HEK293 (cell line): ENCODE measurements at regions not wholly inside any gene's neighbourhood (a gene's known extent, or its start where the extent isn't known, plus 50 kb on each side); places are given as distances from the start of the nearest gene placed in this dataset.

Experiments used
- CTCF ChIA-PET: fragments of 350-600 bp; formaldehyde crosslinking; extraction: SDS; loops from one replicate; lab custom pipeline; 2021; ENCODE audit warnings: antibody characterized with exemption; lab: Yijun Ruan, JAX
- POLR2A ChIA-PET: fragments of 300-600 bp; formaldehyde crosslinking; extraction: SDS; loops from one replicate; lab custom pipeline; 2020; ENCODE audit warnings: antibody characterized with exemption, inconsistent platforms; lab: Yijun Ruan, JAX
- H3K27ac ChIP-seq: fragments of 200-500 bp; sonication (Bioruptor generic); 2 replicates; pipeline ENCODE4 v1.5.1; 2014; ENCODE audit warnings: low read depth, low read length, control low read depth, inconsistent platforms; ENCODE audit errors: extremely low read depth
- H3K36me3 ChIP-seq, 2 experiments: fragments of 200-500 bp in 1 of 2; sonication (Bioruptor generic) in 1 of 2; 1 replicate in 1 of 2; 2 replicates in 1 of 2; pipeline ENCODE4 v1.5.1; 2014 to 2017; ENCODE audit warnings: inconsistent platforms in 2 of 2, low read length in 2 of 2; ENCODE audit not compliant: control insufficient read depth in 2 of 2, insufficient read depth in 1 of 2
- H3K4me1 ChIP-seq: fragments of 200-500 bp; sonication (Bioruptor generic); 2 replicates; pipeline ENCODE4 v1.5.1; 2014; ENCODE audit warnings: mild to moderate bottlenecking, low read length, inconsistent platforms; ENCODE audit not compliant: control insufficient read depth, insufficient read depth
- H3K4me3 ChIP-seq: 2 replicates; pipeline ENCODE4 v1.5.1; 2011; ENCODE audit warnings: low read depth, mild to moderate bottlenecking, control low read depth, low read length, moderate library complexity
- H3K9me3 ChIP-seq: fragments of 200-500 bp; sonication (Bioruptor generic); 2 replicates; pipeline ENCODE4 v1.5.1; 2014; ENCODE audit warnings: low read depth, low read length, inconsistent platforms; ENCODE audit not compliant: control insufficient read depth, insufficient read depth
- BCL11A ChIP-seq: fragments of 450-650 bp; formaldehyde crosslinking; IDR thresholded peaks from 2 replicates; pipeline ENCODE4 v1.5.1; 2016; ENCODE audit warnings: low read depth, missing biosample characterization, missing genetic modification characterization
- TCF7L2 ChIP-seq: IDR thresholded peaks from 2 replicates; pipeline ENCODE4 v1.6.1; 2011; ENCODE audit warnings: low read depth, mild to moderate bottlenecking, inconsistent platforms, low read length, moderate library complexity, borderline replicate concordance
- ZBTB21 ChIP-seq: fragments of 450-650 bp; formaldehyde crosslinking; IDR thresholded peaks from 2 replicates; pipeline ENCODE4 v1.5.1; 2017; ENCODE audit warnings: missing biosample characterization, missing genetic modification characterization
- ZBTB48 ChIP-seq: fragments of 450-650 bp; formaldehyde crosslinking; IDR thresholded peaks from 2 replicates; pipeline ENCODE4 v1.5.1; 2016; ENCODE audit warnings: missing biosample characterization, missing genetic modification characterization
- ZBTB7A ChIP-seq: fragments of 450-650 bp; formaldehyde crosslinking; IDR thresholded peaks from 2 replicates; pipeline ENCODE4 v1.5.1; 2016; ENCODE audit warnings: low read depth, missing biosample characterization, missing genetic modification characterization
- ZNF184 ChIP-seq: fragments of 450-650 bp; IDR thresholded peaks from 2 replicates; pipeline ENCODE4 v1.5.1; 2018; ENCODE audit warnings: missing biosample characterization, mild to moderate bottlenecking, missing genetic modification characterization
- ZNF239 ChIP-seq: fragments of 450-650 bp; formaldehyde crosslinking; IDR thresholded peaks from 2 replicates; pipeline ENCODE4 v1.5.1; 2016; ENCODE audit warnings: missing biosample characterization, missing genetic modification characterization
- ZNF292 ChIP-seq: fragments of 450-650 bp; formaldehyde crosslinking; IDR thresholded peaks from 2 replicates; pipeline ENCODE4 v1.5.1; 2016; ENCODE audit warnings: low read depth, missing biosample characterization, missing genetic modification characterization, borderline replicate concordance
- ZNF416 ChIP-seq: fragments of 450-650 bp; formaldehyde crosslinking; IDR thresholded peaks from 2 replicates; pipeline ENCODE4 v1.5.1; 2016; ENCODE audit warnings: missing biosample characterization, missing genetic modification characterization
- ZNF426 ChIP-seq: fragments of 450-650 bp; formaldehyde crosslinking; IDR thresholded peaks from 2 replicates; pipeline ENCODE4 v1.5.1; 2017; ENCODE audit warnings: missing biosample characterization, missing genetic modification characterization, mild to moderate bottlenecking, inconsistent platforms, moderate library complexity
- ZNF529 ChIP-seq: fragments of 450-650 bp; formaldehyde crosslinking; IDR thresholded peaks from 2 replicates; pipeline ENCODE4 v1.5.1; 2017; ENCODE audit warnings: missing genetic modification characterization, missing biosample characterization; ENCODE audit not compliant: insufficient replicate concordance
- ZNF548 ChIP-seq: fragments of 450-650 bp; formaldehyde crosslinking; IDR thresholded peaks from 2 replicates; pipeline ENCODE4 v1.5.1; 2016; ENCODE audit warnings: missing biosample characterization, missing genetic modification characterization
- ZNF610 ChIP-seq: fragments of 450-650 bp; formaldehyde crosslinking; IDR thresholded peaks from 2 replicates; pipeline ENCODE4 v1.5.1; 2016; ENCODE audit warnings: missing biosample characterization, missing genetic modification characterization, borderline replicate concordance
- ZNF792 ChIP-seq: fragments of 450-650 bp; formaldehyde crosslinking; IDR thresholded peaks from 2 replicates; pipeline ENCODE4 v1.5.1; 2016; ENCODE audit warnings: missing biosample characterization, missing genetic modification characterization
- ZNF837 ChIP-seq: fragments of 450-650 bp; formaldehyde crosslinking; IDR thresholded peaks from 2 replicates; pipeline ENCODE4 v1.5.1; 2016; ENCODE audit warnings: missing biosample characterization, missing genetic modification characterization
- TF ChIP-seq, protein P1 (sequence below): fragments of 450-650 bp; formaldehyde crosslinking; IDR thresholded peaks from 2 replicates; pipeline ENCODE4 v1.5.1; 2017; ENCODE audit warnings: missing biosample characterization, missing genetic modification characterization
- TF ChIP-seq, protein P2 (sequence below): fragments of 450-650 bp; formaldehyde crosslinking; IDR thresholded peaks from 2 replicates; pipeline ENCODE4; 2016; ENCODE audit warnings: missing biosample characterization, missing genetic modification characterization
- TF ChIP-seq, protein P3 (sequence below): fragments of 450-650 bp; formaldehyde crosslinking; IDR thresholded peaks from 2 replicates; pipeline ENCODE4 v1.5.1; 2016; ENCODE audit warnings: missing biosample characterization, missing genetic modification characterization
- TF ChIP-seq, protein P4 (sequence below): fragments of 450-650 bp; formaldehyde crosslinking; IDR thresholded peaks from 2 replicates; pipeline ENCODE4 v1.5.1; 2016; ENCODE audit warnings: missing biosample characterization, missing genetic modification characterization
- TF ChIP-seq, protein P5 (sequence below): fragments of 450-650 bp; formaldehyde crosslinking; IDR thresholded peaks from 2 replicates; pipeline ENCODE4 v1.5.1; 2016; ENCODE audit warnings: missing biosample characterization, missing genetic modification characterization

DNA sequence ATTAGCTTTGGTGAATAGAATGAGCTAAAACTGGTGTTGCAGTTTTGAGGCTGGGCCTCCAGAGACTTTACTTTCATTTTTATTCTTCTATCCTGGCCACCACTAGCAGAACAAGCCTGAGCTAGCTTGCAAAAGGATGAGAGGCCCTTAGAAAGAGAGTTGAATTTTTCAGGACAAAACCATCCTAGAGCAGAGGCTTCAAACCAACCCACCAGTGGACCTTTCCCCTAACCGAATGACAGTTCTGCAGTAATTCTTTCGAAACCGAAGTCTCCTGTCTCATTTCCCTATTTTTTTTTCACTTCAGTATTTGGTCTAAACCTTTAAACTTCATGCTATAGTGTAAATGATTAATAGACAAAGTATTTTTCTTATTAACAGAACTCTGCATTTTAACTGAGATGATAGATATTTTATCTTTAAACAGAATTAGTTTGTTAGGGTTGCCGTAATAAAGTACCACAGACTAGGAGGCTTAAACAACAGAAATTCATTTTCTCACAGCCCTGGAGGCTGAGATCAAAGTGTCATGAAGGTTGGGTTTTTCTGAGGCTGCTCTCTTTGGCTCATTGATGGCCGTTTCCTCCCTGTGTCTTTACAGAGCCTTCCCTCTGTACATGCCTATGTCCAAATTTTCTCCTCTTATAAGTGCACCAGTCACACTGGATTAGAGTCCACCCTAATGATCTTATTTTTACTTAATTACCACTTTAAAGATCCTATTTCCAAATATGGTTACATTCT lies 80.6 kb upstream of the PAK5 start:
- Histone ChIP-seq H3K36me3 (no peaks in the 10 kb centered on the region), H3K9me3 (no peaks in the 10 kb centered on the region), H3K4me1 (no peaks in the 10 kb centered on the region), H3K27ac (no peak overlapping the region), H3K4me3 (no peak overlapping the region)
- no peak for TF ChIP-seq ZNF239 (tag by site-specific recombination)
- no peak for TF ChIP-seq ZNF529 (tag by site-specific recombination)
- no peak for TF ChIP-seq ZBTB48 (tag by site-specific recombination)
- TF ChIP-seq, protein P1, sequence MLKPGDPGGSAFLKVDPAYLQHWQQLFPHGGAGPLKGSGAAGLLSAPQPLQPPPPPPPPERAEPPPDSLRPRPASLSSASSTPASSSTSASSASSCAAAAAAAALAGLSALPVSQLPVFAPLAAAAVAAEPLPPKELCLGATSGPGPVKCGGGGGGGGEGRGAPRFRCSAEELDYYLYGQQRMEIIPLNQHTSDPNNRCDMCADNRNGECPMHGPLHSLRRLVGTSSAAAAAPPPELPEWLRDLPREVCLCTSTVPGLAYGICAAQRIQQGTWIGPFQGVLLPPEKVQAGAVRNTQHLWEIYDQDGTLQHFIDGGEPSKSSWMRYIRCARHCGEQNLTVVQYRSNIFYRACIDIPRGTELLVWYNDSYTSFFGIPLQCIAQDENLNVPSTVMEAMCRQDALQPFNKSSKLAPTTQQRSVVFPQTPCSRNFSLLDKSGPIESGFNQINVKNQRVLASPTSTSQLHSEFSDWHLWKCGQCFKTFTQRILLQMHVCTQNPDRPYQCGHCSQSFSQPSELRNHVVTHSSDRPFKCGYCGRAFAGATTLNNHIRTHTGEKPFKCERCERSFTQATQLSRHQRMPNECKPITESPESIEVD = no peak
- TF ChIP-seq ZNF292 (tag by site-specific recombination) = no peak
- no peak for TF ChIP-seq ZNF610 (tag by site-specific recombination)
- no peak for TF ChIP-seq BCL11A (tag by site-specific recombination)
- TF ChIP-seq ZNF837 = no peak
- TF ChIP-seq ZNF184 (tag by site-specific recombination) = no peak
- TF ChIP-seq, protein P2, sequence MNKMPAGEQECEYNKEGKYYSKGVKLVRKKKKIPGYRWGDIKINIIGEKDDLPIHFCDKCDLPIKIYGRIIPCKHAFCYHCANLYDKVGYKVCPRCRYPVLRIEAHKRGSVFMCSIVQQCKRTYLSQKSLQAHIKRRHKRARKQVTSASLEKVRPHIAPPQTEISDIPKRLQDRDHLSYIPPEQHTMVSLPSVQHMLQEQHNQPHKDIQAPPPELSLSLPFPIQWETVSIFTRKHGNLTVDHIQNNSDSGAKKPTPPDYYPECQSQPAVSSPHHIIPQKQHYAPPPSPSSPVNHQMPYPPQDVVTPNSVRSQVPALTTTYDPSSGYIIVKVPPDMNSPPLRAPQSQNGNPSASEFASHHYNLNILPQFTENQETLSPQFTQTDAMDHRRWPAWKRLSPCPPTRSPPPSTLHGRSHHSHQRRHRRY (tag by site-specific recombination) = no peak
- no peak for TF ChIP-seq ZNF792 (tag by site-specific recombination)
- no peak for TF ChIP-seq ZNF426 (tag by site-specific recombination)
- no peak for TF ChIP-seq ZNF416
- TF ChIP-seq, protein P3, sequence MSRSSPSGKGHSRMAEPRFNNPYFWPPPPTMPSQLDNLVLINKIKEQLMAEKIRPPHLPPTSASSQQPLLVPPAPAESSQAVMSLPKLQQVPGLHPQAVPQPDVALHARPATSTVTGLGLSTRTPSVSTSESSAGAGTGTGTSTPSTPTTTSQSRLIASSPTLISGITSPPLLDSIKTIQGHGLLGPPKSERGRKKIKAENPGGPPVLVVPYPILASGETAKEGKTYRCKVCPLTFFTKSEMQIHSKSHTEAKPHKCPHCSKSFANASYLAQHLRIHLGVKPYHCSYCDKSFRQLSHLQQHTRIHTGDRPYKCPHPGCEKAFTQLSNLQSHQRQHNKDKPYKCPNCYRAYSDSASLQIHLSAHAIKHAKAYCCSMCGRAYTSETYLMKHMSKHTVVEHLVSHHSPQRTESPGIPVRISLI = no peak
- TF ChIP-seq, protein P4, sequence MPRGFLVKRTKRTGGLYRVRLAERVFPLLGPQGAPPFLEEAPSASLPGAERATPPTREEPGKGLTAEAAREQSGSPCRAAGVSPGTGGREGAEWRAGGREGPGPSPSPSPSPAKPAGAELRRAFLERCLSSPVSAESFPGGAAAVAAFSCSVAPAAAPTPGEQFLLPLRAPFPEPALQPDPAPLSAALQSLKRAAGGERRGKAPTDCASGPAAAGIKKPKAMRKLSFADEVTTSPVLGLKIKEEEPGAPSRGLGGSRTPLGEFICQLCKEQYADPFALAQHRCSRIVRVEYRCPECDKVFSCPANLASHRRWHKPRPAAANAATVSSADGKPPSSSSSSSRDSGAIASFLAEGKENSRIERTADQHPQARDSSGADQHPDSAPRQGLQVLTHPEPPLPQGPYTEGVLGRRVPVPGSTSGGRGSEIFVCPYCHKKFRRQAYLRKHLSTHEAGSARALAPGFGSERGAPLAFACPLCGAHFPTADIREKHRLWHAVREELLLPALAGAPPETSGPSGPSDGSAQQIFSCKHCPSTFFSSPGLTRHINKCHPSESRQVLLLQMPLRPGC (tag by site-specific recombination) = no peak
- TF ChIP-seq, protein P5, sequence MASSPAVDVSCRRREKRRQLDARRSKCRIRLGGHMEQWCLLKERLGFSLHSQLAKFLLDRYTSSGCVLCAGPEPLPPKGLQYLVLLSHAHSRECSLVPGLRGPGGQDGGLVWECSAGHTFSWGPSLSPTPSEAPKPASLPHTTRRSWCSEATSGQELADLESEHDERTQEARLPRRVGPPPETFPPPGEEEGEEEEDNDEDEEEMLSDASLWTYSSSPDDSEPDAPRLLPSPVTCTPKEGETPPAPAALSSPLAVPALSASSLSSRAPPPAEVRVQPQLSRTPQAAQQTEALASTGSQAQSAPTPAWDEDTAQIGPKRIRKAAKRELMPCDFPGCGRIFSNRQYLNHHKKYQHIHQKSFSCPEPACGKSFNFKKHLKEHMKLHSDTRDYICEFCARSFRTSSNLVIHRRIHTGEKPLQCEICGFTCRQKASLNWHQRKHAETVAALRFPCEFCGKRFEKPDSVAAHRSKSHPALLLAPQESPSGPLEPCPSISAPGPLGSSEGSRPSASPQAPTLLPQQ (tag by site-specific recombination) = no peak
- TF ChIP-seq ZBTB21 (tag by site-specific recombination) = no peak
- TF ChIP-seq ZNF548 (tag by site-specific recombination) = no peak
- no peak for TF ChIP-seq TCF7L2
- TF ChIP-seq ZBTB7A (tag by site-specific recombination) = no peak
- CTCF ChIA-PET = interaction anchor here (0.7 to 0.9 kb wide), 3 partner anchors 16 to 510 kb away, joined by 3 to 4 read pairs (median 3); no protein-coding TSS in a partner anchor
- POLR2A ChIA-PET = no interaction called here
